ENCODE measurements at regions not wholly inside any gene's neighbourhood (a gene's known extent, or its start where the extent isn't known, plus 50 kb on each side); places are given as distances from the start of the nearest gene placed in this dataset.
"Not testable (repeated sequence)": the region's sequence is repeated elsewhere in the genome, so short reads cannot be mapped to it uniquely, and the experiment has no call there.

DNA sequence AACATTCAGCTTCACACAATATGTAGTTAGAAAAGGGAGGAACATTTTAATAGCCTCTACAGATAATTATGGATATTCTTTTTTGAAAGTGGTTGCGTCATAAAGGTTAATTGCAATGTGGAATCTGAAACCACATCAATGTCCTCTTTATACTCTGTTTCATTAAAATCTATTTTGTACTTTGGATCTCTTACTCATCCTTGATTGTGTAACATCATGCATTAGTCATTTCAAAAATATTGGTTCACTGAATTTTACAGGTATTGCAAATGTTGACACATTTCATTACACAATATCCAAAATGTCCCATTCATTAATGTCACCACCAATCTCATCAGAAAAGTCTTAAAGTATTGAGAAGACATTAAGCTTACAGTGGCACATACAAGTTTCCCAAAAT is 62.7 kb upstream of the USP9X start:
- no peak overlapping the region for H3K4me3 Mint-ChIP-seq
- H3K36me3 Mint-ChIP-seq: no peaks in the 10 kb centered on the region
- H3K36me3 ChIP-seq (ENCODE audit: insufficient read depth, low read length): no peaks in the 10 kb centered on the region
- H3K4me3 ChIP-seq (ENCODE audit: low read length): no peak overlapping the region
- ChIA-PET POLR2A (no interaction called here), CTCF (no interaction called here)
- no peaks in the 10 kb centered on the region for H3K27me3 ChIP-seq (ENCODE audit: insufficient read depth, low read length, poor library complexity, severe bottlenecking)
- no peaks in the 10 kb centered on the region for H3K9me3 ChIP-seq (ENCODE audit: low read length)
- no peak overlapping the region for H3K27ac Mint-ChIP-seq
- DNase-seq: no peak
- H3K27me3 Mint-ChIP-seq: peaks cover 0 to 19% of the 10 kb centered on the region in 2 donors
- H3K4me1 ChIP-seq (ENCODE audit: insufficient read depth, low read length): no peaks in the 10 kb centered on the region
- peaks cover 0 to 6% (median 2%) of the 10 kb centered on the region in 5 donors for H3K9me3 Mint-ChIP-seq
- no peaks in the 10 kb centered on the region for H3K4me1 Mint-ChIP-seq
- no peak overlapping the region for H3K27ac ChIP-seq (ENCODE audit: low read depth, low read length)

DNA sequence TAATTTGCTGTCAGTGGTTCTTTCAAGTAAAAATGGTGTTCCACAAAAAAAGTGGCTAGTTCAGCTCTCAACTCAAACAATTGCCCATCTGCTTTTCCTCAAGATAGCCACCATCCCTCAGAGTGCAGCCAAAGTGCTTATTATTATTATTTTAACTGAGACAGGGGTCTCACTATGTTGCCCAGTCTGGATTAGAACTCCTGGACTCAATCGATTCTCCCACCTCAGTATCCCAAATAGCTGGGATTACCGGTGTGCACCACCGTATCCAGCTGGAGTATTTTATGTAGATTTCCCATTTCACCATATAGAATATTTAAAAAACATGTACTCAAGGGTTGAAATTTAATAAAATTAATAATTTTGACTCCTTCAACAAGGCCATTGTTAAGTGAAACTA is 62.1 kb upstream of the USP9X start:
- no peaks in the 10 kb centered on the region for H3K36me3 Mint-ChIP-seq
- CTCF ChIA-PET: no interaction called here
- Histone ChIP-seq H3K27me3 (ENCODE audit: insufficient read depth, low read length, poor library complexity, severe bottlenecking) (no peaks in the 10 kb centered on the region), H3K9me3 (ENCODE audit: low read length) (no peaks in the 10 kb centered on the region), H3K4me1 (ENCODE audit: insufficient read depth, low read length) (no peaks in the 10 kb centered on the region), H3K27ac (ENCODE audit: low read depth, low read length) (no peak overlapping the region), H3K4me3 (ENCODE audit: low read length) (no peak overlapping the region), H3K36me3 (ENCODE audit: insufficient read depth, low read length) (no peaks in the 10 kb centered on the region)
- H3K4me3 Mint-ChIP-seq: no peak overlapping the region
- peaks cover 0 to 20% of the 10 kb centered on the region in 2 donors for H3K27me3 Mint-ChIP-seq
- POLR2A ChIA-PET: no interaction called here
- H3K4me1 Mint-ChIP-seq: no peaks in the 10 kb centered on the region
- H3K27ac Mint-ChIP-seq: no peak overlapping the region
- DNase-seq: no peak
- H3K9me3 Mint-ChIP-seq: peaks cover 0 to 6% (median 2%) of the 10 kb centered on the region in 5 donors

DNA sequence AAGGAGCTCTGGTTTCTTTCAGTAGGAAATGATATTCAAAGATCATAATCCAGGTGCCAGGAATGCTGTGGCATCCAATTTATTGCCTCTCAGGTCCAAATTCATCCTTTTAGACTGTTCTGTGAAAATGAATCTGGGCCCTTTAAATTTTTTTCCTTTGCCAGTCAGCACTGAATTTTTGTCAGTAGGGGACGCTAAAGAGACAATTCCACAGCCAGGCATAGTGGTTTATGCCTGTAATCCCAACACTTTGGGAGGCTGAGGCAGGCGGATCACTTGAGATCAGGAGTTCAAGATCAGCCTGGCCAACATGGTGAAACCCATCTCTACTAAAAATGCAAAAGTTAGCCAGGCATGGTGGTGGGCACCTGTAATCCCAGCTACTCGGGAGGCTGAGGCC is 60.9 kb upstream of the USP9X start:
- H3K36me3 Mint-ChIP-seq; POLR2A ChIA-PET; H3K4me1 ChIP-seq (ENCODE audit: insufficient read depth, low read length); H3K27me3 ChIP-seq (ENCODE audit: insufficient read depth, low read length, poor library complexity, severe bottlenecking); H3K9me3 Mint-ChIP-seq; H3K27ac Mint-ChIP-seq; H3K36me3 ChIP-seq (ENCODE audit: insufficient read depth, low read length); DNase-seq; H3K27ac ChIP-seq (ENCODE audit: low read depth, low read length); CTCF ChIA-PET; H3K4me3 Mint-ChIP-seq; H3K4me1 Mint-ChIP-seq; H3K9me3 ChIP-seq (ENCODE audit: low read length); H3K4me3 ChIP-seq (ENCODE audit: low read length): not testable (repeated sequence)
- peaks cover 0 to 14% of the 10 kb centered on the region in 2 donors for H3K27me3 Mint-ChIP-seq

DNA sequence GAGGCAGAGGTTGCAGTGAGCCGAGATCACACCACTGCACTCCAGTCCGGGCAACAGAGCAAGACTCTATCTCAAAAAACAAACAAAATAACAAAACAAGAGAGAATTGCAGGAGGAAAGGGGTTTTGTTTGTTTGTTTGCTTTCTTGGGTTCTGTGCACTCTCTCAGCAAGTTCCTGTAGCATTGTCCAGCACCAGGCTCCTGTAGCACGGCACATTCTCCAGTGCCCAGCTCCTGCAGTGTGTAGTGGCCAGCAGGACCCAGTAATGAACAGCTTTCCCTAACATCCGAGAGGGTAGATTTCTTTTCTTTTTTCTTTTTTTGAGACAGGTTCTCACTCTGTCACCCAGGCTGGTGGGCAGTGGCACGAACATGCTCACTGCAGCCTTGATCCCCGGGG is 60.5 kb upstream of the USP9X start:
- H3K27ac Mint-ChIP-seq: no peak overlapping the region
- DNase-seq: no peak
- Histone ChIP-seq H3K27me3 (ENCODE audit: insufficient read depth, low read length, poor library complexity, severe bottlenecking) (no peaks in the 10 kb centered on the region), H3K4me1 (ENCODE audit: insufficient read depth, low read length) (no peaks in the 10 kb centered on the region), H3K4me3 (ENCODE audit: low read length) (no peak overlapping the region), H3K27ac (ENCODE audit: low read depth, low read length) (no peak overlapping the region), H3K9me3 (ENCODE audit: low read length) (no peaks in the 10 kb centered on the region), H3K36me3 (ENCODE audit: insufficient read depth, low read length) (no peaks in the 10 kb centered on the region)
- H3K4me3 Mint-ChIP-seq: no peak overlapping the region
- no peaks in the 10 kb centered on the region for H3K36me3 Mint-ChIP-seq
- POLR2A ChIA-PET: no interaction called here
- H3K4me1 Mint-ChIP-seq: no peaks in the 10 kb centered on the region
- peaks cover 0 to 6% (median 2%) of the 10 kb centered on the region in 5 donors for H3K9me3 Mint-ChIP-seq
- H3K27me3 Mint-ChIP-seq: peaks cover 0 to 15% of the 10 kb centered on the region in 2 donors
- CTCF ChIA-PET: no interaction called here

DNA sequence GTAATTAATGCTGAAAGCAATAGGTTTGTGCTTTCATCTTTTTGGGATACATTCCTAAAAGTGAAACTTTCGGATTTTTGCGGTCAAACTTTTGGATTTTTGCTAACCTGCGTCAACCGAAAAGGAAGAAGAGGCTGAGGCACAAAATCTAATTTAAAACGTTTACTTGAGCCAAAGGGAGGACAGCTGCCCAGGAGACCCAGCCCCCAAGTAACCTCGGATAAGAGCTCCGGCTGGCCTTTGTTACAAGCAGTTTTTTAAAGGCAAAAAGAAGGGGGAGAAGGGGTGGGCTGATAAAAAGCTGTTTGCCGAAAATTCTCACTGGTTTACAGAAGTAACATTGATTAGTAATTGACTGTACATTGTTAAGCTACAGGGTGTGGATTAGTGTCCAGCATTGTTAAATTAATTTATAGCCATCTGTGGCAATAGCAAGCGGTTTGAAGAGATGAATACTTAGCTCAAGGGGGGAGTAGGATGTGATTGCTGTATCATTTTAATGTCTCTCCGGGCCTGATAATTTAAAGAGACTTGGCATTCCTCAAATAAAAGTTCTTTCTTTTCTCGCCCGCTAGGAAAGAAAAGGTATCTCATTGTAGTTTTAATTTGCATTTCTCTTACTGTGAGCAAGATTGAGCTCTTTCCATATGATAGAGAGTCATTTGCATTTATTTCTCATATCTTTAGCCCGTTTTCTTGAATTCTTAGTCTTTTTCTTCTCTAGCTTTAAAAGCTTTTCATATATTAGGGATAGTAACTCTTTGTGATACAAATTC is 59.1 kb upstream of the USP9X start:
- Histone ChIP-seq H3K36me3 (ENCODE audit: insufficient read depth, low read length) (no peaks in the 10 kb centered on the region), H3K27ac (ENCODE audit: low read depth, low read length) (no peak overlapping the region), H3K4me1 (ENCODE audit: insufficient read depth, low read length) (no peaks in the 10 kb centered on the region), H3K9me3 (ENCODE audit: low read length) (no peaks in the 10 kb centered on the region), H3K27me3 (ENCODE audit: insufficient read depth, low read length, poor library complexity, severe bottlenecking) (no peaks in the 10 kb centered on the region), H3K4me3 (ENCODE audit: low read length) (no peak overlapping the region)
- H3K27me3 Mint-ChIP-seq: peaks cover 0 to 22% of the 10 kb centered on the region in 2 donors
- H3K36me3 Mint-ChIP-seq: no peaks in the 10 kb centered on the region
- H3K4me1 Mint-ChIP-seq: no peaks in the 10 kb centered on the region
- no peak overlapping the region for H3K4me3 Mint-ChIP-seq
- DNase-seq: no peak
- ChIA-PET CTCF (interaction anchor here (0.6 kb wide), 1 partner anchor 17 kb away, joined by 3 read pairs; no protein-coding TSS in a partner anchor), POLR2A (no interaction called here)
- H3K9me3 Mint-ChIP-seq: peaks cover 0 to 6% (median 2%) of the 10 kb centered on the region in 5 donors
- H3K27ac Mint-ChIP-seq: no peak overlapping the region

DNA sequence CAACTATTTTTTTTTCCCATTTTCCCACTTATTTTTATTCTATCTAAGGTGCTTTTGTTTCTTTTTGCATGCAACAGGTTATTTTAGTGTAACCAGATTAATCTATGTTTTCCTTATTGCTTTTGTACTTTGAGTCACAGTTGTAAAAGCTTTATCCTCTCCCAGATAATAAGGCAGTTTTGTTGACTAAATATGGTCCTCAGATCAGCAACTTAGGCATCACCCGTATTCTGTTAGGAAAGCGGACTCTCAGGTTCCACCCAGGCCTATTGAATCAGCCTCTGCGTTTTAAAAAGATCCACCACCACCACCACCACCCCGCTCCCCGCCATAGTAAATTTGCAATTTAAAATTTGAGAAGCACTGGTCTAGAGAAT is 58.6 kb upstream of the USP9X start:
- no peak for DNase-seq
- Histone ChIP-seq H3K36me3 (ENCODE audit: insufficient read depth, low read length) (no peaks in the 10 kb centered on the region), H3K9me3 (ENCODE audit: low read length) (no peaks in the 10 kb centered on the region), H3K27ac (ENCODE audit: low read depth, low read length) (no peak overlapping the region), H3K4me1 (ENCODE audit: insufficient read depth, low read length) (no peaks in the 10 kb centered on the region), H3K27me3 (ENCODE audit: insufficient read depth, low read length, poor library complexity, severe bottlenecking) (no peaks in the 10 kb centered on the region), H3K4me3 (ENCODE audit: low read length) (no peak overlapping the region)
- Mint-ChIP-seq H3K36me3 (no peaks in the 10 kb centered on the region), H3K27ac (no peak overlapping the region), H3K9me3 (peaks cover 0 to 6% (median 2%) of the 10 kb centered on the region in 5 donors), H3K4me3 (no peak overlapping the region), H3K4me1 (no peaks in the 10 kb centered on the region), H3K27me3 (peaks cover 0 to 25% of the 10 kb centered on the region in 2 donors)
- ChIA-PET CTCF (interaction anchor here (0.6 kb wide), 1 partner anchor 17 kb away, joined by 3 read pairs; no protein-coding TSS in a partner anchor), POLR2A (no interaction called here)

DNA sequence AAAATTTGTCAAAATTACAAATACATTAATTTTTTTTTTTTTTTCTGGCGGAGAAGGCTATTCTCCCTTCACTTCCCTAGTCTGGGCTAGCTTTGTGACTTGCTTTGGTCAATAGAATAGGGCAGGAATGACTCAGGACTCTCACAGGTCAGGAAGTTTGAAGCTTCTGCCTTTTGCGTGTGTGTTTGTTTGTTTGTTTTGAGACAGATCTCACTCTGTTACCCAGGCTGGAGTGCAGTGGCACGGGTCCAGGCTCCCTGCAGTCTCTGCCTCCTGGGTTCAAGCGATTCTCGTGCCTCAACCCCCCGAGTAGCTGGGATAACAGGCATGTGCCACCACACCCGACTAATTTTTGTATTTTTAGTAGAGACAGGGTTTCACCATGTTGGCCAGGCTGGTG is 55.9 kb upstream of the USP9X start:
- no peak for DNase-seq
- Histone ChIP-seq H3K4me3 (ENCODE audit: low read length) (no peak overlapping the region), H3K4me1 (ENCODE audit: insufficient read depth, low read length) (no peaks in the 10 kb centered on the region), H3K27ac (ENCODE audit: low read depth, low read length) (no peak overlapping the region), H3K9me3 (ENCODE audit: low read length) (no peaks in the 10 kb centered on the region), H3K36me3 (ENCODE audit: insufficient read depth, low read length) (no peaks in the 10 kb centered on the region), H3K27me3 (ENCODE audit: insufficient read depth, low read length, poor library complexity, severe bottlenecking) (no peaks in the 10 kb centered on the region)
- no peak overlapping the region for H3K27ac Mint-ChIP-seq
- peaks cover 0 to 23% of the 10 kb centered on the region in 2 donors for H3K27me3 Mint-ChIP-seq
- POLR2A ChIA-PET: no interaction called here
- no peak overlapping the region for H3K4me3 Mint-ChIP-seq
- H3K9me3 Mint-ChIP-seq: peaks cover 0 to 2% (median 1%) of the 10 kb centered on the region in 5 donors
- H3K4me1 Mint-ChIP-seq: peaks cover 0 to 1% (median 0%) of the 10 kb centered on the region in 3 donors
- CTCF ChIA-PET: no interaction called here
- no peaks in the 10 kb centered on the region for H3K36me3 Mint-ChIP-seq

DNA sequence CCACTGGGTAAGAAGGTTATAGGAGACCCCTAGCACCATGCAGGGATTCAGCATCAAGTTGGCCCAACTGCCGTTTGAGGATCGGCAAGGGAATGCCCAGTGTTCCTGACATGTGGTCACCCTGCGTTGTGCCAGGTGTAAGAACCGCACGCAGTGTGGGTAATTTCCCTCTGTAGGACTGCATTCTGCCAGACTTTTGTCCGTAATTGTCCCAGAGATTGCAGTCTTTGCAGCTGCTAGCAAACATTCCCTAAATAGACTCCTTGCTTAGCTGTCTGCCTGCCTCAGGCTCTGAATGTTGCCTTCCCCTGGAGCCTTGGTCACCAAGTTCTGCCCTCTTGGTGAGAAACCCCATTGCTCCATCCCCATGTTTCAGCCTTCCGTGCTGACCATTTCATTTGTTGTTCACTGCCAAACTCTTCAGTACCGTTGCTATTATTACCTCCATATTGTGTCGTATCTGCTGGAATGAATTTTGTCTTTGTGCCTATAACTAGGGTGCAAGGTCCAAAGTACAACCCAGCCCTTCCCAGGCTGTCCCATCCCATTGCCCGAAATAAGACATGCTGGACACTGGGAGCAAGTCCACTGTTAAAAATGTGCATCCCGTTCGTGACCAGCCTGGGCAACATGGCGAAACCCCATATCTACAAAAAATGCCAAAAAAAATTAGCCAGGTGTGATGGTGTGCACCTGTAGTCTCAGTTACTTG is 53.8 kb upstream of the USP9X start:
- peaks cover 0 to 1% (median 0%) of the 10 kb centered on the region in 3 donors for H3K4me1 Mint-ChIP-seq
- no peaks in the 10 kb centered on the region for H3K4me1 ChIP-seq (ENCODE audit: insufficient read depth, low read length)
- DNase-seq: no peak
- no peak overlapping the region for H3K4me3 Mint-ChIP-seq
- H3K27ac ChIP-seq (ENCODE audit: low read depth, low read length): no peak overlapping the region
- no peak overlapping the region for H3K27ac Mint-ChIP-seq
- no peaks in the 10 kb centered on the region for H3K36me3 ChIP-seq (ENCODE audit: insufficient read depth, low read length)
- no peaks in the 10 kb centered on the region for H3K36me3 Mint-ChIP-seq
- H3K27me3 ChIP-seq (ENCODE audit: insufficient read depth, low read length, poor library complexity, severe bottlenecking): no peaks in the 10 kb centered on the region
- CTCF ChIA-PET: no interaction called here
- no peaks in the 10 kb centered on the region for H3K9me3 Mint-ChIP-seq
- H3K9me3 ChIP-seq (ENCODE audit: low read length): no peaks in the 10 kb centered on the region
- peaks cover 0 to 16% of the 10 kb centered on the region in 2 donors for H3K27me3 Mint-ChIP-seq
- H3K4me3 ChIP-seq (ENCODE audit: low read length): no peak overlapping the region
- POLR2A ChIA-PET: no interaction called here
